H9 (cell line): ENCODE measurements at regions not wholly inside any gene's neighbourhood (a gene's known extent, or its start where the extent isn't known, plus 50 kb on each side); places are given as distances from the start of the nearest gene placed in this dataset.
A peak's percentile ranks its signal among the peaks of the same experiment; 100 is the strongest.
"Not testable (repeated sequence)": the region's sequence is repeated elsewhere in the genome, so short reads cannot be mapped to it uniquely, and the experiment has no call there.

ENCODE experiments used
- DNase-seq: peaks from one replicate; pipeline ENCODE4 v3.0.0-alpha.2; 2017
- H2AFZ ChIP-seq: one replicate; pipeline ENCODE4 v1.6.1; 2013; ENCODE audit warnings: mild to moderate bottlenecking, low read length, control low read depth, moderate library complexity
- H2AK5ac ChIP-seq: 2 replicates; pipeline ENCODE4 v1.6.1; 2013; ENCODE audit warnings: low read length, control low read depth, mixed read lengths; ENCODE audit not compliant: insufficient read length
- H2BK120ac ChIP-seq: one replicate; pipeline ENCODE4 v1.6.1; 2013; ENCODE audit warnings: low read depth, mild to moderate bottlenecking, low read length, control low read depth, inconsistent platforms; ENCODE audit not compliant: poor library complexity, severe bottlenecking
- H2BK12ac ChIP-seq: 2 replicates; pipeline ENCODE4 v1.6.1; 2013; ENCODE audit warnings: low read length, control low read depth, mixed read lengths, low read depth; ENCODE audit not compliant: insufficient read length
- H2BK15ac ChIP-seq: 2 replicates; pipeline ENCODE4 v1.6.1; 2013; ENCODE audit warnings: low read depth, low read length, control low read depth
- H2BK20ac ChIP-seq: one replicate; pipeline ENCODE4 v1.6.1; 2013; ENCODE audit warnings: low read depth, mild to moderate bottlenecking, low read length, control low read depth, inconsistent platforms; ENCODE audit not compliant: poor library complexity, severe bottlenecking
- H2BK5ac ChIP-seq: 2 replicates; pipeline ENCODE4 v1.6.1; 2013; ENCODE audit warnings: low read length, control low read depth, mixed read lengths; ENCODE audit not compliant: insufficient read length
- H3K14ac ChIP-seq: 2 replicates; pipeline ENCODE4 v1.6.1; 2013; ENCODE audit warnings: low read length, control low read depth; ENCODE audit not compliant: insufficient read depth
- H3K18ac ChIP-seq: 2 replicates; pipeline ENCODE4 v1.6.1; 2013; ENCODE audit warnings: low read depth, mild to moderate bottlenecking, mixed read lengths, low read length, control low read depth; ENCODE audit not compliant: insufficient read length
- H3K23ac ChIP-seq: 2 replicates; pipeline ENCODE4 v1.6.1; 2013; ENCODE audit warnings: low read length, control low read depth, mixed read lengths, low read depth; ENCODE audit not compliant: insufficient read length
- H3K23me2 ChIP-seq: 2 replicates; pipeline ENCODE4 v1.6.1; 2013; ENCODE audit warnings: low read depth, mild to moderate bottlenecking, mixed read lengths, low read length, control low read depth; ENCODE audit not compliant: insufficient read length, poor library complexity, severe bottlenecking
- H3K27ac ChIP-seq: 2 replicates; pipeline ENCODE4 v1.5.1; 2013; ENCODE audit warnings: low read length, control low read depth, mixed read lengths, low read depth; ENCODE audit not compliant: insufficient read length
- H3K27me3 ChIP-seq: 2 replicates; pipeline ENCODE4 v1.6.1; 2013; ENCODE audit warnings: low read length, control low read depth, inconsistent platforms; ENCODE audit not compliant: insufficient read depth
- H3K4ac ChIP-seq: 2 replicates; pipeline ENCODE4 v1.6.1; 2013; ENCODE audit warnings: low read depth, mild to moderate bottlenecking, control low read depth, inconsistent platforms, low read length, moderate library complexity
- H3K4me1 ChIP-seq: 2 replicates; pipeline ENCODE4 v1.6.1; 2013; ENCODE audit warnings: low read length, control low read depth, inconsistent platforms; ENCODE audit not compliant: insufficient read depth
- H3K4me2 ChIP-seq: 2 replicates; pipeline ENCODE4 v1.6.1; 2013; ENCODE audit warnings: low read length, control low read depth, mixed read lengths; ENCODE audit not compliant: insufficient read length, insufficient read depth
- H3K56ac ChIP-seq: 2 replicates; pipeline ENCODE4 v1.6.1; 2013; ENCODE audit warnings: low read depth, mild to moderate bottlenecking, mixed read lengths, low read length, control low read depth; ENCODE audit not compliant: insufficient read length
- H3K79me1 ChIP-seq: 2 replicates; pipeline ENCODE4 v1.6.1; 2013; ENCODE audit warnings: low read depth, mild to moderate bottlenecking, moderate library complexity, low read length, control low read depth, inconsistent platforms; ENCODE audit not compliant: insufficient read depth, poor library complexity, severe bottlenecking
- H3K79me2 ChIP-seq: 2 replicates; pipeline ENCODE4 v1.6.1; 2013; ENCODE audit warnings: low read length, control low read depth, inconsistent platforms; ENCODE audit not compliant: insufficient read depth
- H3K9ac ChIP-seq: 2 replicates; pipeline ENCODE4 v1.6.1; 2013; ENCODE audit warnings: low read length, control low read depth, mixed read lengths; ENCODE audit not compliant: insufficient read length; ENCODE audit errors: extremely low read depth
- H3K9me3 ChIP-seq: one replicate; pipeline ENCODE4 v1.6.1; 2013; ENCODE audit warnings: low read depth, low read length, inconsistent platforms; ENCODE audit not compliant: control insufficient read depth
- H3T11ph ChIP-seq: one replicate; pipeline ENCODE4 v1.6.1; 2013; ENCODE audit warnings: mild to moderate bottlenecking, low read length, control low read depth, inconsistent platforms
- H4K20me1 ChIP-seq: one replicate; pipeline ENCODE4 v1.6.1; 2013; ENCODE audit not compliant: control insufficient read depth, insufficient read length, insufficient read depth
- H4K5ac ChIP-seq: 2 replicates; pipeline ENCODE4 v1.6.1; 2013; ENCODE audit warnings: low read depth, mild to moderate bottlenecking, mixed read lengths, low read length, control low read depth; ENCODE audit not compliant: insufficient read length
- H4K8ac ChIP-seq: replicated peaks from 2 replicates; pipeline ENCODE4 v1.6.1; 2013; ENCODE audit warnings: low read length, control low read depth, mixed read lengths, low read depth; ENCODE audit not compliant: insufficient read length
- H4K91ac ChIP-seq: 2 replicates; pipeline ENCODE4 v1.6.1; 2013; ENCODE audit warnings: low read depth, mild to moderate bottlenecking, moderate library complexity, mixed read lengths, low read length, control low read depth; ENCODE audit not compliant: insufficient read length
- H3K27ac Mint-ChIP-seq, 3 experiments: 2 replicates in 2 of 3; 3 replicates in 1 of 3; pipeline ENCODE4 v1.8.0; 2020 to 2021; ENCODE audit warnings: mixed read lengths in 3 of 3, mild to moderate bottlenecking in 1 of 3, moderate library complexity in 1 of 3
- H3K27me3 Mint-ChIP-seq: 2 replicates; pipeline ENCODE4 v1.8.0; 2021; ENCODE audit warnings: low read depth, mild to moderate bottlenecking, moderate library complexity, mixed read lengths
- H3K36me3 Mint-ChIP-seq, 3 experiments: 2 replicates in 2 of 3; 3 replicates in 1 of 3; pipeline ENCODE4 v1.8.0; 2020 to 2021; ENCODE audit warnings: low read depth in 3 of 3, mixed read lengths in 3 of 3; ENCODE audit not compliant: insufficient read depth in 1 of 3
- H3K4me1 Mint-ChIP-seq, 2 experiments: 2 replicates each; pipeline ENCODE4 v1.8.0; 2020; ENCODE audit warnings: mixed read lengths in 2 of 2
- H3K4me3 Mint-ChIP-seq, 2 experiments: 2 replicates in 1 of 2; 3 replicates in 1 of 2; pipeline ENCODE4 v1.8.0; 2020 to 2021; ENCODE audit warnings: mild to moderate bottlenecking in 2 of 2, mixed read lengths in 2 of 2, moderate library complexity in 1 of 2
- H3K9me3 Mint-ChIP-seq, 2 experiments: 2 replicates in 1 of 2; 3 replicates in 1 of 2; pipeline ENCODE4 v1.8.0; 2020; ENCODE audit warnings: mild to moderate bottlenecking in 2 of 2, mixed read lengths in 2 of 2, moderate library complexity in 1 of 2
- WGBS: extraction: QIAGEN DNeasy Blood & Tissue Kit; methylation state at CpG from one replicate; pipeline ENCODE4 v1.1.7; 2013; ENCODE audit warnings: missing lambda C conversion rate, low lambda C conversion rate, mixed read lengths; ENCODE audit not compliant: insufficient read length; ENCODE audit errors: extremely low coverage; 5-methylcytosine and 5-hydroxymethylcytosine counted together
- TF ChIP-seq, protein P1 (sequence below): fragments of 200-600 bp; sonication (generic); conservative IDR thresholded peaks from 3 replicates; pipeline ENCODE4 v1.8.0; 2021; ENCODE audit warnings: antibody characterized with exemption, mild to moderate bottlenecking

DNA sequence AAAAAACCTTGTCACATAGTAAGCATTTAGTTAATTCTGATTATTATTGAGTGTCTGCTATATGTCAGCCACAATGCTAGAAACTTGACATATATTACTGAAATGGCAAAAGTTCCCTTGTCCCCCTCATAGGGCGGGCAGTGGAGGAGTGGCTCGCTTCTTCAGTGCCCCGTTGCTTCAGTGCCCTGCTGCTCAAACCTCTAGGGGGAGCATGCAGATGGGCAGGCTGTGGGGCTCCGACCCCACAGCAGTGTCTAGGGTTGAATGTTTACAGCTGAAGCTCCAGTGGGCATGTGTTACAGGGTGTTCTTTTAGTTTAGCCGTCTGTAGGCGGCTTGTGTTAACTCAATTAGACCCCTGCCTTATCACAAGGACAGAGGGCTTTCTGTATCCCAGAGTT is 86.5 kb upstream of the GPC3 start:
- not testable (repeated sequence) for H3K14ac ChIP-seq, H3K4ac ChIP-seq, H3K9ac ChIP-seq, H3K4me2 ChIP-seq, H4K20me1 ChIP-seq, H3K23ac ChIP-seq, H3K27ac ChIP-seq, H3K79me1 ChIP-seq, H3T11ph ChIP-seq, H2BK12ac ChIP-seq, H3K18ac ChIP-seq, H2BK120ac ChIP-seq, H3K4me1 ChIP-seq, H3K27ac Mint-ChIP-seq, H2AFZ ChIP-seq, H3K27me3 Mint-ChIP-seq, H3K79me2 ChIP-seq, H3K36me3 Mint-ChIP-seq, H3K23me2 ChIP-seq, H3K4me3 Mint-ChIP-seq, H4K91ac ChIP-seq, H3K4me1 Mint-ChIP-seq, H2AK5ac ChIP-seq, H2BK20ac ChIP-seq, H4K8ac ChIP-seq, H4K5ac ChIP-seq, DNase-seq, H2BK5ac ChIP-seq, H3K56ac ChIP-seq, H3K27me3 ChIP-seq, H2BK15ac ChIP-seq
- no CpG with 5 or more reads among the region's 6 CpGs for WGBS
- peaks cover 14 to 53% of the 10 kb centered on the region in 2 experiments for H3K9me3 Mint-ChIP-seq
- TF ChIP-seq, protein P1, sequence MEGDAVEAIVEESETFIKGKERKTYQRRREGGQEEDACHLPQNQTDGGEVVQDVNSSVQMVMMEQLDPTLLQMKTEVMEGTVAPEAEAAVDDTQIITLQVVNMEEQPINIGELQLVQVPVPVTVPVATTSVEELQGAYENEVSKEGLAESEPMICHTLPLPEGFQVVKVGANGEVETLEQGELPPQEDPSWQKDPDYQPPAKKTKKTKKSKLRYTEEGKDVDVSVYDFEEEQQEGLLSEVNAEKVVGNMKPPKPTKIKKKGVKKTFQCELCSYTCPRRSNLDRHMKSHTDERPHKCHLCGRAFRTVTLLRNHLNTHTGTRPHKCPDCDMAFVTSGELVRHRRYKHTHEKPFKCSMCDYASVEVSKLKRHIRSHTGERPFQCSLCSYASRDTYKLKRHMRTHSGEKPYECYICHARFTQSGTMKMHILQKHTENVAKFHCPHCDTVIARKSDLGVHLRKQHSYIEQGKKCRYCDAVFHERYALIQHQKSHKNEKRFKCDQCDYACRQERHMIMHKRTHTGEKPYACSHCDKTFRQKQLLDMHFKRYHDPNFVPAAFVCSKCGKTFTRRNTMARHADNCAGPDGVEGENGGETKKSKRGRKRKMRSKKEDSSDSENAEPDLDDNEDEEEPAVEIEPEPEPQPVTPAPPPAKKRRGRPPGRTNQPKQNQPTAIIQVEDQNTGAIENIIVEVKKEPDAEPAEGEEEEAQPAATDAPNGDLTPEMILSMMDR = peak; percentile 58
- peaks cover 10% of the 10 kb centered on the region for H3K9me3 ChIP-seq
